ENCODE measurements at regions not wholly inside any gene's neighbourhood (a gene's known extent, or its start where the extent isn't known, plus 50 kb on each side); places are given as distances from the start of the nearest gene placed in this dataset.

- TF ChIP-seq CTCF (conservative IDR thresholded peaks at IDR 0.05) = no peak
- no peak for TF ChIP-seq ZFX (IDR thresholded peaks at IDR 0.05)
- no peak overlapping the region for H3K27ac ChIP-seq
These were observed 146.4 kb downstream of the CHST1 start for GRCh38 chr11:45518833-45519535.

GRCh38 chr11:45518141-45518832, 147.1 kb downstream of the CHST1 start:
- TF ChIP-seq CTCF (conservative IDR thresholded peaks at IDR 0.05) (no peak), ZFX (IDR thresholded peaks at IDR 0.05) (no peak)

GRCh38 chr11:45517171-45517770, 148.2 kb downstream of the CHST1 start:
- no peak overlapping the region for H3K27ac ChIP-seq
- TF ChIP-seq ZFX (IDR thresholded peaks at IDR 0.05) = no peak

More at GRCh38 chr11:45518141-45518832, 147.1 kb downstream of the CHST1 start:
- H3K27ac ChIP-seq = no peak overlapping the region

GRCh38 chr11:45513821-45514340, 151.5 kb downstream of the CHST1 start:
- TF ChIP-seq CTCF (conservative IDR thresholded peaks at IDR 0.05) (no peak), ZFX (IDR thresholded peaks at IDR 0.05) (no peak)
- no peak overlapping the region for H3K27ac ChIP-seq

GRCh38 chr11:45512471-45513148, 152.8 kb downstream of the CHST1 start:
- no peak for TF ChIP-seq ZFX (IDR thresholded peaks at IDR 0.05)
- no peak for TF ChIP-seq CTCF (conservative IDR thresholded peaks at IDR 0.05)

GRCh38 chr11:45511566-45511965, 153.9 kb downstream of the CHST1 start:
- no peak overlapping the region for H3K27ac ChIP-seq
- TF ChIP-seq ZFX (IDR thresholded peaks at IDR 0.05) (no peak), CTCF (conservative IDR thresholded peaks at IDR 0.05) (no peak)

More at GRCh38 chr11:45512471-45513148, 152.8 kb downstream of the CHST1 start:
- no peak overlapping the region for H3K27ac ChIP-seq

GRCh38 chr11:45507916-45508315, 157.5 kb downstream of the CHST1 start:
- H3K27ac ChIP-seq = no peak overlapping the region
- no peak for TF ChIP-seq CTCF (conservative IDR thresholded peaks at IDR 0.05)
- TF ChIP-seq ZFX (IDR thresholded peaks at IDR 0.05) = no peak

Data from C4-2B (cell line).